GM12878 (cell line): ENCODE measurements at regions not wholly inside any gene's neighbourhood (a gene's known extent, or its start where the extent isn't known, plus 50 kb on each side); places are given as distances from the start of the nearest gene placed in this dataset.

Experiments used
- ATAC-seq: fragments of 200-7000 bp; cut with Tn5 transposase; 3 replicates; pipeline ENCODE4 v1.9.1; 2020; ENCODE audit warnings: mild to moderate bottlenecking, moderate library complexity
- BruUV-seq: library from RNA; stranded (reverse); fragments of 400-500 nt; replicated peaks from 2 replicates; lab custom pipeline; 2021; lab: Mats Ljungman, UMichigan
- CTCF ChIA-PET: fragments of 300-600 bp; sonication (Branson Sonifier 250); formaldehyde crosslinking; extraction: SDS; loops from one replicate; lab custom pipeline; 2021; ENCODE audit warnings: inconsistent platforms; lab: Yijun Ruan, JAX
- POLR2A ChIA-PET: fragments of 350-600 bp; formaldehyde crosslinking; extraction: SDS; loops from one replicate; lab custom pipeline; 2021; ENCODE audit warnings: inconsistent platforms; lab: Charles Lee
- RAD21 ChIA-PET: fragments of 300-600 bp; sonication (Branson Sonifier 250); formaldehyde crosslinking; loops from one replicate; lab custom pipeline; 2023; ENCODE audit warnings: antibody characterized with exemption; ENCODE audit not compliant: unreplicated experiment; lab: Charles Lee
- SMC1A ChIA-PET: fragments of 300-600 bp; sonication (Branson Sonifier 250); formaldehyde crosslinking; loops from one replicate; lab custom pipeline; 2023; ENCODE audit not compliant: unreplicated experiment, uncharacterized antibody; lab: Charles Lee
- DNase-seq: peaks from one replicate; pipeline ENCODE4 v3.0.0-alpha.2; 2011; ENCODE audit warnings: low read depth, low spot score
- FAIRE-seq: peaks from 3 replicates; lab custom pipeline; 2011; peaks lifted over from hg19 to GRCh38; lab: Jason Lieb, UNC
- H2AFZ ChIP-seq: 2 replicates; pipeline ENCODE4 v1.6.0; 2011; ENCODE audit warnings: low read depth, low read length, control low read depth; ENCODE audit not compliant: control insufficient read depth
- H3K27ac ChIP-seq: 2 replicates; pipeline ENCODE4 v1.5.1; 2011; ENCODE audit warnings: control low read depth; ENCODE audit not compliant: control insufficient read depth, insufficient read depth
- H3K27me3 ChIP-seq, 2 experiments: replicated peaks in 1 of 2; 2 replicates each; pipeline versions ENCODE4 v1.6.0 to v1.6.1; 2011; ENCODE audit warnings: low read length in 1 of 2; ENCODE audit not compliant: control insufficient read depth in 2 of 2, insufficient read depth in 2 of 2
- H3K36me3 ChIP-seq, 2 experiments: 2 replicates each; pipeline ENCODE4 v1.5.1; 2011; ENCODE audit warnings: low read length in 1 of 2; ENCODE audit not compliant: control insufficient read depth in 2 of 2, insufficient read depth in 2 of 2
- H3K4me1 ChIP-seq: 2 replicates; pipeline ENCODE4 v1.6.1; 2011; ENCODE audit warnings: mild to moderate bottlenecking, low read length, moderate library complexity, mixed read lengths; ENCODE audit not compliant: control insufficient read depth, insufficient read depth
- H3K4me2 ChIP-seq: 2 replicates; pipeline ENCODE4 v1.6.0; 2011; ENCODE audit warnings: control low read depth; ENCODE audit not compliant: control insufficient read depth, insufficient read depth
- H3K4me3 ChIP-seq: fragments of 200-600 bp; sonication (generic); 2 replicates; pipeline ENCODE4 v1.5.1; 2016
- H3K79me2 ChIP-seq: 2 replicates; pipeline ENCODE4 v1.6.0; 2011; ENCODE audit warnings: low read length; ENCODE audit not compliant: control insufficient read depth, insufficient read depth
- H3K9ac ChIP-seq: 2 replicates; pipeline ENCODE4 v1.8.0; 2011; ENCODE audit warnings: low read length, control low read depth, mixed read lengths; ENCODE audit not compliant: control insufficient read depth, insufficient read depth
- H3K9me3 ChIP-seq: replicated peaks from 3 replicates; pipeline ENCODE4 v1.5.1; 2011; ENCODE audit warnings: mild to moderate bottlenecking, low read length; ENCODE audit not compliant: control insufficient read depth, insufficient read depth
- H4K20me1 ChIP-seq: 2 replicates; pipeline ENCODE4 v1.6.0; 2011; ENCODE audit not compliant: control insufficient read depth, insufficient read depth
- BRCA1 ChIP-seq: IDR thresholded peaks from 2 replicates; pipeline ENCODE4 v1.6.1; 2011; ENCODE audit warnings: low read depth, low read length, improper control_type of control experiment
- CREM ChIP-seq: IDR thresholded peaks from 2 replicates; pipeline ENCODE4 v1.6.1; 2014; ENCODE audit warnings: antibody characterized with exemption, low read depth
- DPF2 ChIP-seq: fragments of 450-650 bp; IDR thresholded peaks from 2 replicates; pipeline ENCODE4 v1.6.1; 2017; ENCODE audit warnings: mild to moderate bottlenecking
- IRF3 ChIP-seq: fragments of 450-650 bp; IDR thresholded peaks from 2 replicates; pipeline ENCODE4 v1.6.1; 2014; ENCODE audit warnings: mild to moderate bottlenecking
- KAT2A ChIP-seq: conservative IDR thresholded peaks from 2 replicates; pipeline ENCODE4 v1.6.1; 2011; ENCODE audit warnings: low read depth, low read length; ENCODE audit not compliant: control insufficient read depth
- NBN ChIP-seq: fragments of 450-650 bp; IDR thresholded peaks from 2 replicates; pipeline ENCODE4 v1.6.1; 2016
- NR2F1 ChIP-seq: fragments of 450-650 bp; conservative IDR thresholded peaks from 2 replicates; pipeline ENCODE4 v1.6.1; 2017; ENCODE audit warnings: mild to moderate bottlenecking
- SMC3 ChIP-seq: IDR thresholded peaks from 2 replicates; pipeline ENCODE4 v1.6.1; 2011; ENCODE audit warnings: low read length, improper control_type of control experiment, borderline replicate concordance
- SREBF2 ChIP-seq: IDR thresholded peaks from 2 replicates; pipeline ENCODE4 v1.6.1; 2012; ENCODE audit warnings: mild to moderate bottlenecking, low read length
- ZNF217 ChIP-seq: fragments of 450-650 bp; IDR thresholded peaks from 2 replicates; pipeline ENCODE4 v1.6.1; 2017; ENCODE audit warnings: antibody characterized with exemption, mild to moderate bottlenecking
- ZNF622 ChIP-seq: fragments of 450-650 bp; IDR thresholded peaks from 2 replicates; pipeline ENCODE4 v1.6.1; 2017; ENCODE audit warnings: mild to moderate bottlenecking, inconsistent platforms
- WGBS: methylation state at CpG from one replicate; pipeline ENCODE4 v1.1.6; 2016; ENCODE audit warnings: low lambda C conversion rate; ENCODE audit not compliant: insufficient replicate concordance, insufficient coverage; ENCODE audit errors: missing lambda C conversion rate; 5-methylcytosine and 5-hydroxymethylcytosine counted together
- in situ Hi-C: fragments of 300-500 bp; cut with MboI; formaldehyde crosslinking; loops from 9 replicates; pipeline ENCODE4 v1.14.3; 2018; ENCODE audit warnings: mixed read lengths
- intact Hi-C: fragments of 100-400 bp; cut with micrococcal nuclease; formaldehyde crosslinking; loops from one replicate; pipeline ENCODE4 v1.14.2; 2022; ENCODE audit not compliant: unreplicated experiment
- TF ChIP-seq, protein P1 (sequence below): IDR thresholded peaks from 2 replicates; pipeline ENCODE4 v1.6.1; 2011; ENCODE audit warnings: mild to moderate bottlenecking, low read depth, low read length, moderate library complexity; ENCODE audit not compliant: insufficient replicate concordance
- TF ChIP-seq, protein P2 (sequence below): fragments of 450-650 bp; formaldehyde crosslinking; IDR thresholded peaks from 2 replicates; pipeline ENCODE4 v1.4.0; 2022; ENCODE audit warnings: mild to moderate bottlenecking, moderate library complexity

DNA sequence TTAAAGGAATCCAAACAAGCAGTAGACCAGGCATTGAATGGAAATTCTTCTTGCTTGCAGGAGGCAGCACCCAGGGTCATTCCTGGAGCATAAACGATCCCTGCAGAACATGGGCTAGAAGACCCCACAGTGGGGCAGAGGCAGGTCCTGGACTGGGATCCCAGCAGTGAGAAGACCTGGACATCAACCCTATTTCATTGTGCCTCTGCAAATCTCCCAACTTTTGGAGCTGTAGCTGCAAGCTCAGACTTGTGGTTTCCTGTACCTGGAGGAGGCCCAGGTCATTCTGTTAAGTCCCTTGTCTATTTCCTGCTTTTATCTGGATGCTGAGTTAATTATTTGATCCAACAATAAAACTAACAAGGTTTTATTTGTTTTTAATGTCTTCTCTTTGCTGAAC, 61.7 kb downstream of the CALM1 start:
- ChIA-PET SMC1A (no interaction called here), CTCF (no interaction called here), RAD21 (no interaction called here), POLR2A (no interaction called here)
- in situ Hi-C loops, result no loop called here
- TF ChIP-seq DPF2 (no peak), ZNF217 (no peak), SREBF2 (no peak), NR2F1 (no peak), BRCA1 (no peak), KAT2A (no peak), ZNF622 (no peak), CREM (no peak), NBN (no peak), SMC3 (no peak), IRF3 (no peak)
- TF ChIP-seq, protein P1, sequence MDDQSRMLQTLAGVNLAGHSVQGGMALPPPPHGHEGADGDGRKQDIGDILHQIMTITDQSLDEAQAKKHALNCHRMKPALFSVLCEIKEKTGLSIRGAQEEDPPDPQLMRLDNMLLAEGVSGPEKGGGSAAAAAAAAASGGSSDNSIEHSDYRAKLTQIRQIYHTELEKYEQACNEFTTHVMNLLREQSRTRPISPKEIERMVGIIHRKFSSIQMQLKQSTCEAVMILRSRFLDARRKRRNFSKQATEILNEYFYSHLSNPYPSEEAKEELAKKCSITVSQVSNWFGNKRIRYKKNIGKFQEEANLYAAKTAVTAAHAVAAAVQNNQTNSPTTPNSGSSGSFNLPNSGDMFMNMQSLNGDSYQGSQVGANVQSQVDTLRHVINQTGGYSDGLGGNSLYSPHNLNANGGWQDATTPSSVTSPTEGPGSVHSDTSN, result no peak
- TF ChIP-seq, protein P2, sequence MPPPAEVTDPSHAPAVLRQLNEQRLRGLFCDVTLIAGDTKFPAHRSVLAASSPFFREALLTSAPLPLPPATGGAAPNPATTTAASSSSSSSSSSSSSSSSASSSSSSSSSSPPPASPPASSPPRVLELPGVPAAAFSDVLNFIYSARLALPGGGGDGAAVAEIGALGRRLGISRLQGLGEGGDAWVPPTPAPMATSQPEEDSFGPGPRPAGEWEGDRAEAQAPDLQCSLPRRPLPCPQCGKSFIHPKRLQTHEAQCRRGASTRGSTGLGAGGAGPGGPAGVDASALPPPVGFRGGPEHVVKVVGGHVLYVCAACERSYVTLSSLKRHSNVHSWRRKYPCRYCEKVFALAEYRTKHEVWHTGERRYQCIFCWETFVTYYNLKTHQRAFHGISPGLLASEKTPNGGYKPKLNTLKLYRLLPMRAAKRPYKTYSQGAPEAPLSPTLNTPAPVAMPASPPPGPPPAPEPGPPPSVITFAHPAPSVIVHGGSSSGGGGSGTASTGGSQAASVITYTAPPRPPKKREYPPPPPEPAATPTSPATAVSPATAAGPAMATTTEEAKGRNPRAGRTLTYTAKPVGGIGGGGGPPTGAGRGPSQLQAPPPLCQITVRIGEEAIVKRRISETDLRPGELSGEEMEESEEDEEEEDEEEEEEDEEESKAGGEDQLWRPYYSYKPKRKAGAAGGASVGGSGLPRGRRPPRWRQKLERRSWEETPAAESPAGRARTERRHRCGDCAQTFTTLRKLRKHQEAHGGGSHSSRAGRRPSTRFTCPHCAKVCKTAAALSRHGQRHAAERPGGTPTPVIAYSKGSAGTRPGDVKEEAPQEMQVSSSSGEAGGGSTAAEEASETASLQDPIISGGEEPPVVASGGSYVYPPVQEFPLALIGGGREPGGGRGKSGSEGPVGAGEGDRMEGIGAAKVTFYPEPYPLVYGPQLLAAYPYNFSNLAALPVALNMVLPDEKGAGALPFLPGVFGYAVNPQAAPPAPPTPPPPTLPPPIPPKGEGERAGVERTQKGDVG (CRISPR knock-in tag), result no peak
- BruUV-seq, result no TSS peak
- ATAC-seq, result no peak
- Histone ChIP-seq H3K27me3 (no peaks in the 10 kb centered on the region), H3K9ac (no peak overlapping the region), H2AFZ (no peak overlapping the region), H3K27ac (no peak overlapping the region), H3K79me2 (no peaks in the 10 kb centered on the region), H3K4me3 (no peak overlapping the region), H4K20me1 (no peaks in the 10 kb centered on the region), H3K9me3 (no peaks in the 10 kb centered on the region), H3K4me1 (no peaks in the 10 kb centered on the region), H3K4me2 (no peak overlapping the region), H3K36me3 (no peaks in the 10 kb centered on the region)
- intact Hi-C loops, result no loop called here
- no peak for FAIRE-seq
- no peak for DNase-seq
- 0% methylated on average over 1 of the region's 1 CpG for WGBS
